ENCODE measurements at regions not wholly inside any gene's neighbourhood (a gene's known extent, or its start where the extent isn't known, plus 50 kb on each side); places are given as distances from the start of the nearest gene placed in this dataset.

DNA sequence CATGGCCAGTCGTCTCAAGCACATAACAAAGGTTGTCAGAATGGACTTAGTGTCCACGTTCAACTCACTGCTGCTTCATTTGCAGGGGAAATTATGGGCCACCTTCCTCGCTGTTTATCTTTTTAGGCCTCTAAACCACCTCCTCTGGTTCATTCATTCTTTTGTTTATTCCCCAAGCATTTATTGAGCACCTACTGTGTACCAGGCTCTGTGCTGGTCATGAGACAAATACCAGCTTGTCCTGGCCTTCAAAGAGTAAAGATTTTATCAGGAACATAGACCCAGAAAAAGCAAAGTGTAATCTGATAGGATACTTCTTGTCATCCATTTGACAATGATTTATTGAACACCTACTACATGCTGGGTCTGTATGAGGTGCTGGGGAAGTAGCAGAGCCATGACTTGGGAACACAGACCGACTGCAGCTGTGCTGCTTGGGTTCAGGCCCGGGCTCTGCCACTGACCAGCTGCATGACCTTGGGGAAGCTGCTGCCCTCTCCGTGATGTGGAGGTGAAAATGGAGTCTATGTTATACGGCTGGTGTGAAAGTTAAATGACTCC is 63.4 kb upstream of the SLC6A6 start:
- DNase-seq, result no peak

- DNase-seq, result no peak
Measured at GRCh38 chr3:14340960-14341708, 61.3 kb upstream of the SLC6A6 start.

DNA sequence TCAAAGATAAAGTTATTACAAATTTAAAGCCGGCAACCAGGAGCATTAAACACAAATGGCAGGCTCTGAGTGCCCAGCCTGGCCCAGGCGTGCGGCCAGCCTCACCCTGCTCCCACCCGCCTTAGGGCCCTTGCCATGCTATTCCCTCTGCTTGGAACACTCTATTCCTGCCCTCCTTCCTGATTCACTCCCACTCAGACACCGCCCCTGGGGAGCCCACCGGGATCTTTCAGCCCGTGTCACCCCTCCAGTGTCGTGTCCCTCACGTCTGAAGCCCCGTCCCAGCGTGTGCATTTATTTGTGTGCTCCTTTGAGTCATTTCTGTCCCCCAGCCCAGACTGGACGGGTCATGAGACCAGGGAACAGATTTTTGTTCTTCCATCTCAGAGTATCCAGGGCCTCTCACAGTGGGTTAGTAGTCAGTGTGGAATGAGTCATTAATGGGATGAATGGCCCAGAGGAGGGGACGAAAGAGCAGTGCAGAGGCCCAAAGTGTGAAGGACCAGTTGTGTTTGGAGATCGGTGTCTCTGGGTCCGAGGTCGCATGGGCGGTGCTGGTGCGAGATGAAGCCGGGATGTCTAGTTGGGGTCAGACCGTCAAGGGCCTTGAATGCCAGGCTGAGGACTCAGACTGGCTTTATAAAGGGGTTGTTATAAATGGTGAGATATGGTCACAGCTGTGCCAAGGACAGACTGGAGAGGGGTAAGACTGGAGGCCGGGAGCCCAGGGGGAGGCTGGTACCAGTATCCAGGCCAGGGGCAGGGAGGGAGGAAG is 58.9 kb upstream of the SLC6A6 start:
- no peak for DNase-seq

- no peak for DNase-seq
Measured at GRCh38 chr3:14344351-14344750, 58.1 kb upstream of the SLC6A6 start.

- no peak for DNase-seq
Measured at GRCh38 chr3:14345496-14346150, 56.8 kb upstream of the SLC6A6 start.

DNA sequence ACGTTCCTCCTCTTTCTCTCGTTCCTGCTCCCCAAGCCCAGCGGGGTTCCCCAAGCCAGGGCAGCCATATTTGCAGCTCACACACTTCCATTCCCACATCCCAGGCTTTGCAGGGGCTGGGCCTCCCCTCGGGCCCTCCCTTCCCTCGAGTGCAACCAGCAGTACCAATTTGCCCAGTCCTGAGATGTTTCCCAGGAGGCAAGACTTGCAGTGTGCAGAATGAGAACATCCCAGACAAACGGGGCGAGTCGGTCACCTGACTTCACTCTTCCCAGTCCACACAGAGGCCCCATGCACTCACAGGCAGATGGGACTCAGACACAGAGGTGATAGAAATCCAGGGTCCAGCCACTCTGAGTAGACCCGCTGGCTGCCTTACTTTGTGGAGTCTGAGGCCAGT is 56.2 kb upstream of the SLC6A6 start:
- DNase-seq, result no peak

DNA sequence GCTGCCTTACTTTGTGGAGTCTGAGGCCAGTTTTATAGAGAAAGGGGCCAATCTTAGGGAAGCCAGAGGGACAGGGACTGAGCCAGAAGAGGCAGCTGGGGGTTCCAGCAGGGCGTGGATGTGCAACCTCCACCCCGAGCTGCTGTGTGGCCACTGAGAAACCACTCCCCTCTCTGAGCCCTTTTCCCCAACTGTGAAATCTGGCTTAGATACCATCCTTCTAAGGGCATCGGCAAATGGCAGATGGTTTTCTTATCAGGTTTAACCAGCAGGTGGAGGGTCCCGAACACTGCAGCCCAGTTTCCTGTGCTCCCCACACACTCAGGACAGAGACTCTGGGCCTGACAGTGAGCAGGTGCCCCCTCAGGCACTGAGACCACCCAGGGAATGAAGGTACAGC is 55.8 kb upstream of the SLC6A6 start:
- DNase-seq, result no peak

DNA sequence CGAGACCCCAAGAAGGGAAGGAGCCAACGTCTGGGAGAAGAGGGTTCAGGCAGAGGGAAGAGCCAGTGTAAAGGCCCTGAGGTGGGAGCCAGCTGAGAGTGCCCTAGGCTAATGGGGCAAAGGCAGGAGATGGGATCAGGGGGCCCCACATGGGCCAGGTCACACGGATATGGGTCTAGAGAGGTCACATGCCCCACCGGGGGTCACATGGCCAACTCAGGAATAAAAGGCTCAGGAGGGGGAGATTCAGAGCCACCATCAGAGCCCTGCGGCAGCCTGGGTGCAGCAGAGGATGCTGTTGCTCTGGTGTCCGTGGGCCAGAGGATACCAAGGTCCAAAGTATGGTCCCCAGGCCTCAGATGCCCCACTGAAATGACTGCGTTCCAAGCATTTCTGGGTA is 55.3 kb upstream of the SLC6A6 start:
- DNase-seq, result no peak

DNA sequence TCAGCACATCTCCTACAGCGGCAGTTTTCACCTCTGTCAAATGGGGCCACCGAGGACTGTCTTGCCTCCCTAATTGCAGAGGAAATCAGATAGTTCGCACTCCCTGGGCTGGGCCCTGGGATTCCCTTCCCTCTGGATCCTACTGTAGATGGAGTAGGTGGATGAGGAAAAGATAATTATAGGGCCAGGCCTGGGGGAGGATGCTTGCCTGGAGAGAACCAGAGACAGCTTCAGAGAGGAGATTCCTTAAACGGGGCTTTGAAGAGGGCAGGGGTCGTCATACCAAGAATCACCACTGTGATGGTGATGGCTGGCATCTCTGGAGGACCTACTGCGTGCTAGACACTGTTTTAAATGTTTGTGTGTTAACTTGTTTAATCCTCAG is 50.8 kb upstream of the SLC6A6 start:
- no peak for DNase-seq

DNA sequence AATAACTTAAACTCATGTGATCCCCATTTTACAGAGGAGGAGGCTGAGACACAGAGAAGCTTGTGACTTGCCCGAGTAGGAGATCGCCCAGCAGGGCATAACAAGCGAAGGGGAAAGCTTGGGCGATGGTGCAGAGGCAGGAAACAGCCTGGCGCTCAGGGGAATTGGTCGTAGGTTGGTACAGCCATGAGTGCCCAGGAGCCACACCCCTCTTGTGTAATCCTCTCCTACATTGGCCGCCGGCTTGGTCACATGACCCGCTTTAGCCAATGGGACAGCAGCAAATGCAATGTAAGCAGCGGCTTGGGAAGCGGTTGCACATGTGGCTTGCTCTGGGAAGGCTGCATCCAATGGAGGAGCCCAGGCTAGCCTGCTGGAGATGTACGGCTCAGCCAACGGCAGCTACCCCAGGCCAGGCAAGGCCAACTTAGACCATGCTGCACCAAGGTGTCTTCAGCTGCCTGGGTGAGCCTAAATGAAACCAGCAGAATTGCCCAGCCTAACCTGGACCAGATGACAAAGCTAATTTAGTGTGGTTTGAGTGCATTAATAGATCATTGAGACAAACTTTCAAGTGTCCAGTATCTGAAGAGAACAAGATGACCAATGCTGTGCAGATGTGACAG is 50.3 kb upstream of the SLC6A6 start:
- DNase-seq, result peak; percentile 9
